Vagina (tissue), 2 donors: ENCODE measurements at regions not wholly inside any gene's neighbourhood (a gene's known extent, or its start where the extent isn't known, plus 50 kb on each side); places are given as distances from the start of the nearest gene placed in this dataset.
"Not testable (repeated sequence)": the region's sequence is repeated elsewhere in the genome, so short reads cannot be mapped to it uniquely, and the experiment has no call there.

Experiments used
- DNase-seq, 2 donors: peaks; one replicate each; pipeline ENCODE4 v3.0.0-alpha.2; 2017; ENCODE audit errors: extremely low spot score in 2 of 2
- H3K27ac ChIP-seq: fragments of 200-600 bp; sonication (generic); one replicate; pipeline ENCODE4 v1.5.1; 2019
- H3K27me3 ChIP-seq: fragments of 200-600 bp; sonication (generic); one replicate; pipeline ENCODE4 v1.5.1; 2019
- H3K36me3 ChIP-seq, 2 donors: fragments of 200-600 bp; sonication (generic); one replicate each; pipeline ENCODE4 v1.5.1; 2017 to 2019
- H3K4me1 ChIP-seq: fragments of 200-600 bp; sonication (generic); one replicate; pipeline ENCODE4 v1.5.1; 2019
- H3K4me3 ChIP-seq, 2 donors: fragments of 200-600 bp; sonication (generic); 1 replicate in 1 of 2; 2 replicates in 1 of 2; pipeline ENCODE4 v1.5.1; 2016 to 2019
- H3K9me3 ChIP-seq: fragments of 200-600 bp; sonication (generic); one replicate; pipeline ENCODE4 v1.5.1; 2019
- POLR2A ChIP-seq, 2 donors: fragments of 450-650 bp; IDR thresholded peaks; one replicate each; pipeline ENCODE4 v1.6.1; 2017; ENCODE audit warnings: antibody characterized with exemption in 2 of 2, mild to moderate bottlenecking in 2 of 2, moderate library complexity in 2 of 2
- POLR2AphosphoS5 ChIP-seq, 2 donors: sonication (generic); formaldehyde crosslinking; IDR thresholded peaks; one replicate each; pipeline ENCODE4 v1.9.0; 2017; ENCODE audit warnings: antibody characterized with exemption in 2 of 2, mild to moderate bottlenecking in 2 of 2, low read depth in 1 of 2; ENCODE audit not compliant: insufficient read depth in 1 of 2
- intact Hi-C: fragments of 100-400 bp; cut with DNase I; formaldehyde crosslinking; loops from one replicate; pipeline ENCODE4 v1.15.1; 2023
- TF ChIP-seq, protein P1 (sequence below), 3 experiments: fragments of 450-650 bp in 2 of 3; fragments of 200-600 bp in 1 of 3; sonication (generic) in 1 of 3; IDR thresholded peaks; one replicate each; pipeline ENCODE4 v1.5.1; 2017 to 2019; ENCODE audit warnings: antibody characterized with exemption in 3 of 3, mild to moderate bottlenecking in 2 of 3, moderate library complexity in 2 of 3

DNA sequence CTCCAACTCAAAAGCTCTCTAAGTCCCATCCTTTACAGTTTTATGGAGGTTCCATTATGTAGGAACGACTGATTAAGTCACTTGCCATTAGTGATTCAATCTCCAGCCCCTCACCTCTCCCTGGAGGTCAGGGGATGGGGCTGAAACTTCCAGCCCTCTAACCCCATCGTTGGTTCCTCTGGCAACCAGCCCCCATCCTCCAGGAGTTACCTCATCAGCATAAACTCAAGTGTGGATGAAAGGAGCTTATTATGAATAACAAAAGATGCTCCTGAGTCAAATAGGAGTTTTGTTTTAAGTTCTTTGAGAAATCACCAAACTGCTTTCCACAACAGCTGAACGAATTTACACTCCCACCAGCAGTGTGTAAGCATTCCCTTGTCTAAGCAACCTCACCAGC is 494.3 kb upstream of the AUTS2 start:
- no peaks in the 10 kb centered on the region for H3K4me1 ChIP-seq
- intact Hi-C loops: no loop called here
- no peaks in the 10 kb centered on the region for H3K27me3 ChIP-seq
- no peaks in the 10 kb centered on the region for H3K9me3 ChIP-seq
- TF ChIP-seq POLR2AphosphoS5 (IDR thresholded peaks at IDR 0.05; ENCODE audit: insufficient read depth in 1 of 2, low read depth in 1 of 2) (no peak), POLR2A (IDR thresholded peaks at IDR 0.05) (no peak)
- TF ChIP-seq, protein P1, sequence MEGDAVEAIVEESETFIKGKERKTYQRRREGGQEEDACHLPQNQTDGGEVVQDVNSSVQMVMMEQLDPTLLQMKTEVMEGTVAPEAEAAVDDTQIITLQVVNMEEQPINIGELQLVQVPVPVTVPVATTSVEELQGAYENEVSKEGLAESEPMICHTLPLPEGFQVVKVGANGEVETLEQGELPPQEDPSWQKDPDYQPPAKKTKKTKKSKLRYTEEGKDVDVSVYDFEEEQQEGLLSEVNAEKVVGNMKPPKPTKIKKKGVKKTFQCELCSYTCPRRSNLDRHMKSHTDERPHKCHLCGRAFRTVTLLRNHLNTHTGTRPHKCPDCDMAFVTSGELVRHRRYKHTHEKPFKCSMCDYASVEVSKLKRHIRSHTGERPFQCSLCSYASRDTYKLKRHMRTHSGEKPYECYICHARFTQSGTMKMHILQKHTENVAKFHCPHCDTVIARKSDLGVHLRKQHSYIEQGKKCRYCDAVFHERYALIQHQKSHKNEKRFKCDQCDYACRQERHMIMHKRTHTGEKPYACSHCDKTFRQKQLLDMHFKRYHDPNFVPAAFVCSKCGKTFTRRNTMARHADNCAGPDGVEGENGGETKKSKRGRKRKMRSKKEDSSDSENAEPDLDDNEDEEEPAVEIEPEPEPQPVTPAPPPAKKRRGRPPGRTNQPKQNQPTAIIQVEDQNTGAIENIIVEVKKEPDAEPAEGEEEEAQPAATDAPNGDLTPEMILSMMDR (IDR thresholded peaks at IDR 0.05): no peak
- no peaks in the 10 kb centered on the region for H3K36me3 ChIP-seq
- no peak for DNase-seq
- H3K4me3 ChIP-seq: no peak overlapping the region
- H3K27ac ChIP-seq: no peak overlapping the region

DNA sequence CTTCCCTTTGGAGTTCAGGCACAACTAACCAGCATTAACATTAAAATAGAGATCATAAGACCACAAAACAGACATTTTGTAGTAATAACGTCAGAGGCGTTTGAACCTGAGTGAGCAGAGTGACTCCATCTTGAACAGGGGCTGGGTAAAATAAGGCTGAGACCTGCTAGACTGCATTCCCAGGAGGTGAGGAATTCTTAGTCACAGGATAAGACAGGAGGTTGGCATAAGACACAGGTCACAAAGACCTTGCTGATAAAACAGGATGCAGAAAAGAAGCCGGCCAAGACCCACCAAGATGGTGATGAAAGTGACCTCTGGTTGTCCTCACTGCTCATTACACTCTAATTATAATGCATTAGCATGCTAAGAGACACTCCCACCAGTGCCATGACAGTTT is 493.2 kb upstream of the AUTS2 start:
- Histone ChIP-seq H3K27me3 (no peaks in the 10 kb centered on the region), H3K9me3 (no peaks in the 10 kb centered on the region), H3K4me3 (no peak overlapping the region), H3K4me1 (no peaks in the 10 kb centered on the region), H3K27ac (no peak overlapping the region), H3K36me3 (no peaks in the 10 kb centered on the region)
- TF ChIP-seq POLR2A (IDR thresholded peaks at IDR 0.05) (no peak), POLR2AphosphoS5 (IDR thresholded peaks at IDR 0.05; ENCODE audit: insufficient read depth in 1 of 2, low read depth in 1 of 2) (no peak)
- TF ChIP-seq, protein P1 (IDR thresholded peaks at IDR 0.05): no peak
- intact Hi-C loops: no loop called here
- no peak for DNase-seq

DNA sequence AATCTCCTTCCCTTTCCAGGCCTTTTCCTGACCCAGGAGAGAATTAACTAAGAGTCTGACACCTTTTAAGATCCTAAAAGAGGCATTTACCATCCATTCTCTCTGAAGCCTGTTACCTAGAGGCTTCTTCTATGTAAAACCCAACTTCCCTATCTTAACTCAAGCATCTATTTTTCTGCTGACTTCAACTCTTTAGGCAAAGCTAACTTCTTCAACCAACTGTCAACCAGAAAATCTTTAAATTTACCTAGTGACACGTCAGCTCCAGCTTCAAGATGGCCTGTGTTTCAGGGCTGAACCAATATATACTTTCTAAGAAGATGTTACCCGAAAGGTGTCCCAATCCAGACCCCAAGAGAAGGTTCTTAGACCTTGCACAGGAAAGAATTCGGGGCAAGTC is 492.3 kb upstream of the AUTS2 start:
- no peaks in the 10 kb centered on the region for H3K27me3 ChIP-seq
- H3K4me3 ChIP-seq: no peak overlapping the region
- H3K4me1 ChIP-seq: no peaks in the 10 kb centered on the region
- intact Hi-C loops: no loop called here
- H3K27ac ChIP-seq: no peak overlapping the region
- TF ChIP-seq POLR2AphosphoS5 (IDR thresholded peaks at IDR 0.05; ENCODE audit: insufficient read depth in 1 of 2, low read depth in 1 of 2): no peak
- TF ChIP-seq, protein P1 (IDR thresholded peaks at IDR 0.05): no peak
- TF ChIP-seq POLR2A (IDR thresholded peaks at IDR 0.05): no peak
- no peak for DNase-seq
- no peaks in the 10 kb centered on the region for H3K9me3 ChIP-seq
- no peaks in the 10 kb centered on the region for H3K36me3 ChIP-seq

DNA sequence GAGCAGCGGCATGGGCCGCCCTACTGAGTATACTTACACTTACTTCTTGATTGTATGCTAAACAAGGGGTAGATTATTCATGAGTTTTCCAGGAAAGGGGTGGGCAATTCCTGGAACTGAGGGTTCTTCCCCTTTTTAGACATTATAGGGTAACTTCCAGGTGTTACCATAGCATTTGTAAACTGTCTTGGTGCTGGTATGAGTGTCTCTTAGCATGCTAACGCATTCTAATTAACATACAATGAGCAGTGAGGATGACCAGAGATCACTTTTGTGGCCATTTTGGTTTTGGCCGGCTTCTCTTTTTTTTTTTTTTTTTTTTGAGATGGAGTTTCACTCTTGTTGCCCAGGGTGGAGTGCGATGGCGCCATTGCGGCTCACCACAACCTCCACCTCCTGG is 491.8 kb upstream of the AUTS2 start:
- H3K27me3 ChIP-seq, H3K9me3 ChIP-seq, DNase-seq, intact Hi-C loops, H3K36me3 ChIP-seq, H3K4me3 ChIP-seq, H3K4me1 ChIP-seq, H3K27ac ChIP-seq: not testable (repeated sequence)

DNA sequence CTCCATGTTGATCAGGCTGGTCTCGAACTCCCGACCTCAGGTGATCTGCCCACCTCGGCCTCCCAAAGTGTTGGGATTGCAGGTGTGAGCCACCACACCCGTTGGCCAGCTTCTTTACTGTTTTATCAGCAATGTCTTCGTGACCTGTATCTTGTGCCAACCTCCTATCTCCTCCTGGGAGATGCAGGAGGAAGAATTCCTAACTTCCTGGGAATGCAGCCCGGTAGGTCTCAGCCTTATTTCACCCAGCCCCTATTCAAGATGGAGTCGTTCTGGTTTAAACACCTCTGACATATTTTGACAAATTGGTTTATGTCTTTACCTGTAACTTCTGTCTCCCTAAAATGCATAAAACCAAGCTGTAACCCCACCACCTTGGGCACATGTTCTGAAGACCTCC is 491.3 kb upstream of the AUTS2 start:
- H3K9me3 ChIP-seq, H3K36me3 ChIP-seq, H3K4me1 ChIP-seq, H3K27ac ChIP-seq, intact Hi-C loops, H3K4me3 ChIP-seq, H3K27me3 ChIP-seq, DNase-seq: not testable (repeated sequence)

DNA sequence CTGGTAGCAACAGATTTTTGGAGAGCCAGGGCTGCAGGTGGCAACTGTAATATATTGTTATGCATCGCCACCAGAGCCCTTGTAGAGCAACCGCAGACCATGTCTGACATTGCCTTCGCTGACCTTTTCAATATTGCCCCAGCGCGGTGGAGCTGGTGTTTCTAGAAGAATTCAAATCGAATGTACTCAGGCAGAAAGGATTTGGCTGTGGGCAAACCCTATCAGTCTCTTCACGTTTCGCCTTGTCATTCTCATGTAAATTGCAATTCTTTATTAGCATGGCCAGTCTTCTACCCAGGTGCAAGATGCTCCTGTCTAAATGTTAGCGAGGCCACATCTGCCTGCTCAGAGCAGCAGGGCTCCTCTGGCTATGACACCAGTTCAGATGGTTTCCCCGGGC is 490.2 kb upstream of the AUTS2 start:
- no peaks in the 10 kb centered on the region for H3K36me3 ChIP-seq
- H3K27ac ChIP-seq: no peak overlapping the region
- H3K9me3 ChIP-seq: no peaks in the 10 kb centered on the region
- no peak for DNase-seq
- intact Hi-C loops: no loop called here
- no peaks in the 10 kb centered on the region for H3K4me1 ChIP-seq
- H3K27me3 ChIP-seq: no peaks in the 10 kb centered on the region
- no peak overlapping the region for H3K4me3 ChIP-seq
- TF ChIP-seq, protein P1 (IDR thresholded peaks at IDR 0.05): no peak
- no peak for TF ChIP-seq POLR2AphosphoS5 (IDR thresholded peaks at IDR 0.05; ENCODE audit: insufficient read depth in 1 of 2, low read depth in 1 of 2)
- no peak for TF ChIP-seq POLR2A (IDR thresholded peaks at IDR 0.05)
